Right lobe of liver (tissue), 6 donors: ENCODE measurements at regions not wholly inside any gene's neighbourhood (a gene's known extent, or its start where the extent isn't known, plus 50 kb on each side); places are given as distances from the start of the nearest gene placed in this dataset.
A peak's percentile ranks its signal among the peaks of the same experiment; 100 is the strongest.

Experiments
- ATAC-seq, 4 donors: fragments of 200-7000 bp; cut with Tn5 transposase; one replicate each; pipeline ENCODE4 v1.9.1; 2020; ENCODE audit warnings: mild to moderate bottlenecking in 4 of 4, moderate library complexity in 4 of 4
- DNase-seq, 3 donors: peaks; one replicate each; pipeline ENCODE4 v3.0.0-alpha.2; 2020
- H3K27ac ChIP-seq, 3 donors: fragments of 200-600 bp; one replicate each; pipeline ENCODE4 v1.8.0; 2022
- H3K27me3 ChIP-seq, 2 donors: fragments of 200-600 bp; one replicate each; pipeline ENCODE4 v1.8.0; 2022
- H3K36me3 ChIP-seq, 4 donors: fragments of 200-600 bp; sonication (generic) in 1 of 4; one replicate each; pipeline versions ENCODE4 v1.5.1 to v1.8.0; 2017 to 2022; ENCODE audit warnings: control low read depth in 1 of 4
- H3K4me1 ChIP-seq, 4 donors: fragments of 200-600 bp; sonication (generic) in 1 of 4; one replicate each; pipeline versions ENCODE4 v1.5.1 to v1.8.0; 2017 to 2022; ENCODE audit warnings: control low read depth in 1 of 4
- H3K4me3 ChIP-seq, 3 donors: fragments of 200-600 bp; one replicate each; pipeline ENCODE4 v1.8.0; 2022
- H3K9me3 ChIP-seq, 4 donors: fragments of 200-600 bp; sonication (generic) in 1 of 4; one replicate each; pipeline versions ENCODE4 v1.5.1 to v1.8.0; 2017 to 2022; ENCODE audit warnings: control low read depth in 1 of 4
- CTCF ChIP-seq, 4 donors: fragments of 200-600 bp in 3 of 4; fragments of 450-650 bp in 1 of 4; IDR thresholded peaks; one replicate each; pipeline versions ENCODE4 v1.5.1 to v1.8.0; 2016 to 2022; ENCODE audit warnings: antibody characterized with exemption in 4 of 4, mild to moderate bottlenecking in 2 of 4
- POLR2A ChIP-seq: fragments of 450-650 bp; IDR thresholded peaks from one replicate; pipeline ENCODE4 v1.6.1; 2017; ENCODE audit warnings: antibody characterized with exemption, mild to moderate bottlenecking
- WGBS: methylation state at CpG from one replicate; pipeline ENCODE4 v1.1.6; 2018; ENCODE audit warnings: low coverage, low lambda C conversion rate; ENCODE audit not compliant: insufficient coverage; ENCODE audit errors: missing lambda C conversion rate; 5-methylcytosine and 5-hydroxymethylcytosine counted together
- intact Hi-C, 2 donors: fragments of 100-400 bp; cut with DNase I; formaldehyde crosslinking; loops; one replicate each; pipeline versions ENCODE4 v1.11.2 to v1.14.1; 2022
- donor health status: DM: no; HTN: yes; CAD: no.
- donor health status: DM: no; HTN: no; CAD: no.
- donor health status: DM: no; HTN: no; CAD: no.
- donor health status: DM: no; HTN: yes; CAD: no.
- donor health status: DM: no; HTN: yes; CAD: no.

- no peak for DNase-seq
- no peaks in the 10 kb centered on the region for H3K9me3 ChIP-seq
- no peak overlapping the region for H3K4me3 ChIP-seq
- H3K4me1 ChIP-seq, result no peaks in the 10 kb centered on the region
- TF ChIP-seq CTCF (IDR thresholded peaks at IDR 0.05), result no peak
- no peak for TF ChIP-seq POLR2A
- H3K27ac ChIP-seq, result no peak overlapping the region
- no peaks in the 10 kb centered on the region for H3K27me3 ChIP-seq
- no peaks in the 10 kb centered on the region for H3K36me3 ChIP-seq
- no peak for ATAC-seq
- intact Hi-C loops, result no loop called here
- WGBS, result 67% methylated on average over 5 of the region's 7 CpGs
These were observed 50.7 kb upstream of the SPATA12 start for GRCh38 chr3:57009802-57010201.

GRCh38 chr3:57009367-57009766, 51.1 kb upstream of the SPATA12 start:
- H3K27ac ChIP-seq, result no peak overlapping the region
- no peak for TF ChIP-seq CTCF (IDR thresholded peaks at IDR 0.05)
- no peak for TF ChIP-seq POLR2A
- H3K36me3 ChIP-seq, result no peaks in the 10 kb centered on the region
- 82% methylated on average over 7 of the region's 7 CpGs for WGBS
- no peaks in the 10 kb centered on the region for H3K27me3 ChIP-seq
- no peaks in the 10 kb centered on the region for H3K4me1 ChIP-seq
- H3K4me3 ChIP-seq, result no peak overlapping the region
- ATAC-seq (no peak), DNase-seq (no peak)
- intact Hi-C loops, result no loop called here
- H3K9me3 ChIP-seq, result no peaks in the 10 kb centered on the region

- ATAC-seq (peak; percentile 42 to 77 (median 45)), DNase-seq (peak in 1 of 3 donors; percentile 29)
- Histone ChIP-seq H3K4me3 (no peak overlapping the region), H3K27me3 (no peaks in the 10 kb centered on the region), H3K36me3 (no peaks in the 10 kb centered on the region), H3K9me3 (no peaks in the 10 kb centered on the region), H3K27ac (no peak overlapping the region), H3K4me1 (no peaks in the 10 kb centered on the region)
- intact Hi-C loops, result no loop called here
- 50% methylated on average over 16 of the region's 18 CpGs for WGBS
- TF ChIP-seq POLR2A, result no peak
- TF ChIP-seq CTCF (IDR thresholded peaks at IDR 0.05), result no peak
These were observed 52.7 kb upstream of the SPATA12 start for GRCh38 chr3:57007521-57008460.

- Histone ChIP-seq H3K9me3 (no peaks in the 10 kb centered on the region), H3K27me3 (no peaks in the 10 kb centered on the region), H3K4me1 (no peaks in the 10 kb centered on the region), H3K4me3 (no peak overlapping the region), H3K36me3 (no peaks in the 10 kb centered on the region), H3K27ac (no peak overlapping the region)
- no peak for TF ChIP-seq POLR2A
- TF ChIP-seq CTCF (IDR thresholded peaks at IDR 0.05), result no peak
- DNase-seq, result no peak
- 58% methylated on average over 3 of the region's 7 CpGs for WGBS
- intact Hi-C loops, result no loop called here
- ATAC-seq, result no peak
These were observed 53.5 kb upstream of the SPATA12 start for GRCh38 chr3:57006949-57007419.
